ENCODE measurements at regions not wholly inside any gene's neighbourhood (a gene's known extent, or its start where the extent isn't known, plus 50 kb on each side); places are given as distances from the start of the nearest gene placed in this dataset.

DNA sequence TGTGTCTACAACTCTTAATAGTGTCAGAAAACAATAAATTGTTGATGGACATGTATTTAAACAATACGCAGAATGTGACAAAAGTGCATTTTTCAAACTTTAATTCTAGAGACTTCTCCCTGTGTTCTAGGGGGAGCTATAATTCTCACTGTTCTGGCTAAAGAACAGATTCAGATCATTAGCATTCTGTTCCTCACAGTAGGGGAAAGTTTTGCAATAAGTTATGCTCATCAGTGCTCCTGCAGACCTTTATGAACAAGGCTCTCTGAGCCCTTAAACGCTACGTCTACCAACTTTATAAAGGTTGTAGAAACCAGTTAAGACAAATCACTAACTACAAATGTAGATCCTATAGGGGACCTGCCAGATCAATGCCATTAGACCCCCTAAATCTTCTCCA lies 444.2 kb downstream of the SQOR start:
- no peak overlapping the region for H3K9ac ChIP-seq (ENCODE audit: low read length)

DNA sequence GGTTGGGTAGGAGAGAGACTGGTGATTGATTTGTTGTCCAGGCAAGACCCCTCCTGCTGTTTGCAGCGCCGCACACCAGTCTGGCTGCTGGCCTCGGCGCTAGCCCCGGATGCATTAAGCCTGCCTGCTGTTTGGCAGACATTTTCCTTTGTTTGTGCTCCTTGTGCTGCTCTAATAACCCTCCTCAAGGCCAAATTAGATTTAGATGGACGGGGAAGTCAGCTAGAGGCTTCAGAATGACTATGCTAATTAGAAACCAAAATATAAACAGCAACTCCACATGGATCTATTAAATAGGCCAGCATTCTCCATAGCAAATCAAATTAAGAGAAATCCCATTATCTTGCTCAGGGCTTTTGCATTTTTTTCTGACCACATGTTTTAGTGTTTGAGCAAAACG lies 445.2 kb downstream of the SQOR start:
- Histone ChIP-seq H3K14ac (ENCODE audit: low read length in 2 of 2) (no peak overlapping the region), H3K79me1 (replicated peaks; ENCODE audit: low read length, poor library complexity, severe bottlenecking) (no peaks in the 10 kb centered on the region), H3K9ac (ENCODE audit: low read length) (no peak overlapping the region), H2BK120ac (ENCODE audit: low read depth, low read length) (no peak overlapping the region), H3K27me3 (ENCODE audit: control insufficient read depth in 1 of 2, insufficient read depth in 1 of 2, low read length in 2 of 2) (no peaks in the 10 kb centered on the region), H3K4me2 (ENCODE audit: low read length, poor library complexity, severe bottlenecking) (no peak overlapping the region), H2BK12ac (ENCODE audit: low read length in 2 of 2) (no peak overlapping the region), H3K9me3 (ENCODE audit: control insufficient read depth, low read length) (no peaks in the 10 kb centered on the region), H4K8ac (ENCODE audit: low read length) (no peak overlapping the region), H3K18ac (ENCODE audit: low read depth in 1 of 2, low read length in 2 of 2) (no peak overlapping the region), H3K27ac (ENCODE audit: low read length, poor library complexity, severe bottlenecking) (no peak overlapping the region), H3K4ac (ENCODE audit: low read depth in 1 of 2, low read length in 2 of 2) (no peak overlapping the region), H3K36me3 (ENCODE audit: control insufficient read depth in 1 of 2, insufficient read depth in 2 of 2, low read depth in 1 of 2, low read length in 2 of 2) (no peaks in the 10 kb centered on the region), H3K23ac (ENCODE audit: low read length in 2 of 2) (no peak overlapping the region), H2AFZ (ENCODE audit: low read depth, low read length) (no peak overlapping the region), H2BK15ac (ENCODE audit: low read depth, poor library complexity, severe bottlenecking) (no peak overlapping the region), H2AK5ac (ENCODE audit: low read length, severe bottlenecking) (no peak overlapping the region), H2BK5ac (ENCODE audit: low read depth, low read length, poor library complexity, severe bottlenecking) (no peak overlapping the region), H3K4me3 (ENCODE audit: insufficient read depth in 1 of 2, low read depth in 1 of 2, low read length in 2 of 2) (no peak overlapping the region), H4K91ac (ENCODE audit: low read length) (no peak overlapping the region), H3K4me1 (ENCODE audit: control insufficient read depth, insufficient read depth, low read depth, low read length) (no peaks in the 10 kb centered on the region)
- 65% methylated on average over 7 of the region's 7 CpGs for WGBS
- DNase-seq = no peak

More for the DNA sequence above, 444.2 kb downstream of the SQOR start:
- Histone ChIP-seq H2BK15ac (ENCODE audit: low read depth, poor library complexity, severe bottlenecking) (no peak overlapping the region), H4K91ac (ENCODE audit: low read length) (no peak overlapping the region), H2BK12ac (ENCODE audit: low read length in 2 of 2) (no peak overlapping the region), H3K14ac (ENCODE audit: low read length in 2 of 2) (no peak overlapping the region), H3K27ac (ENCODE audit: low read length, poor library complexity, severe bottlenecking) (no peak overlapping the region), H2BK5ac (ENCODE audit: low read depth, low read length, poor library complexity, severe bottlenecking) (no peak overlapping the region), H3K79me1 (replicated peaks; ENCODE audit: low read length, poor library complexity, severe bottlenecking) (no peaks in the 10 kb centered on the region), H3K23ac (ENCODE audit: low read length in 2 of 2) (no peak overlapping the region), H3K4me3 (ENCODE audit: insufficient read depth in 1 of 2, low read depth in 1 of 2, low read length in 2 of 2) (no peak overlapping the region), H2AFZ (ENCODE audit: low read depth, low read length) (no peak overlapping the region), H2BK120ac (ENCODE audit: low read depth, low read length) (no peak overlapping the region), H3K4me2 (ENCODE audit: low read length, poor library complexity, severe bottlenecking) (no peak overlapping the region), H3K4me1 (ENCODE audit: control insufficient read depth, insufficient read depth, low read depth, low read length) (no peaks in the 10 kb centered on the region), H3K9me3 (ENCODE audit: control insufficient read depth, low read length) (no peaks in the 10 kb centered on the region), H3K18ac (ENCODE audit: low read depth in 1 of 2, low read length in 2 of 2) (no peak overlapping the region), H2AK5ac (ENCODE audit: low read length, severe bottlenecking) (no peak overlapping the region), H3K4ac (ENCODE audit: low read depth in 1 of 2, low read length in 2 of 2) (no peak overlapping the region), H3K36me3 (ENCODE audit: control insufficient read depth in 1 of 2, insufficient read depth in 2 of 2, low read depth in 1 of 2, low read length in 2 of 2) (no peaks in the 10 kb centered on the region), H4K8ac (ENCODE audit: low read length) (no peak overlapping the region), H3K27me3 (ENCODE audit: control insufficient read depth in 1 of 2, insufficient read depth in 1 of 2, low read length in 2 of 2) (no peaks in the 10 kb centered on the region)
- WGBS = 85% methylated on average over 2 of the region's 3 CpGs
- DNase-seq = no peak

DNA sequence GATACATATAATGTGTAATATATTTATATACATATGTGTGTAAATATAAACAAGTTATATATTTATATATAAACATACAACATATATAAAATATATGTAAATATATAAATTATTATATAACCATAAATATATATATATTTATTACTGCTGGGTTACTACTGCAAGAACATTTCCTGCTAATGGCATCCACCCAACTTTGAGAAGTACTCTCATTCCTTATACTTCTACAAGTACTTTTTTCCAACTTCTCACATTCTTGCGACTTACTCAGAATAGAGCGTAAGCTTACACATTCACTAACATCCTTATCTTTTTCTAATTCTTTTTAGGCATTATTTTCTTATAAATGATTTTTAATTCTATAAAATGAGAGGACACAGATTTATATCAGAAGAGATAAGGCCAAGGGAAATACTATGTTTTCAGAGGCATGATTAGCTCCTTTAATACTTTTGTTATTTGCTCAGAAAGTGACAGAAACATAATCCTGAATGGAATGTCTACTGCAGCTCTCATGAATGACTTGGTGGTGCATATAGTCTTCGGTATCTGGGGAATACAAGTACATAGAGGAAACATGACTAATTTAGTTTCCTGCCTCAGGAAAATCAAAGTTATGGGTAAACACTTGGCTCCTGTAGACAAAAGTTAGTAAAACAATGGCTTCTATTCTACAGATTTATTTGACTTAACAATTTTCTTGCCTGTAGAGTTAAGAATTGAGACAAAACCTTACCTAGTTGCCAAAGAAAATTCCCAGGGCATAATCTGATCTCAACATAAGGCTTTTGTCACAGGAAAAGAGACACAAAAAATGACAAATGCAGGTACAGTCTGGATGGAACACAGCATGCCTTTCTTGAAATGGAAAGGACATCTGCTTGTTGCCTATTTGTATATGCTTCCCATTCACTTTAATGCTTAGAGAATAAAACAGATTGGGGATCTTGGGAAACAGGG lies 453.9 kb downstream of the SQOR start:
- Histone ChIP-seq H3K4ac (ENCODE audit: low read depth in 1 of 2, low read length in 2 of 2) (no peak overlapping the region), H3K36me3 (ENCODE audit: control insufficient read depth in 1 of 2, insufficient read depth in 2 of 2, low read depth in 1 of 2, low read length in 2 of 2) (no peaks in the 10 kb centered on the region), H3K9ac (ENCODE audit: low read length) (no peak overlapping the region), H3K18ac (ENCODE audit: low read depth in 1 of 2, low read length in 2 of 2) (no peak overlapping the region), H2AK5ac (ENCODE audit: low read length, severe bottlenecking) (no peak overlapping the region), H3K27me3 (ENCODE audit: control insufficient read depth in 1 of 2, insufficient read depth in 1 of 2, low read length in 2 of 2) (no peaks in the 10 kb centered on the region), H3K4me1 (ENCODE audit: control insufficient read depth, insufficient read depth, low read depth, low read length) (no peaks in the 10 kb centered on the region), H2BK120ac (ENCODE audit: low read depth, low read length) (no peak overlapping the region), H3K9me3 (ENCODE audit: control insufficient read depth, low read length) (no peaks in the 10 kb centered on the region), H3K4me2 (ENCODE audit: low read length, poor library complexity, severe bottlenecking) (no peak overlapping the region), H3K4me3 (ENCODE audit: insufficient read depth in 1 of 2, low read depth in 1 of 2, low read length in 2 of 2) (no peak overlapping the region), H2AFZ (ENCODE audit: low read depth, low read length) (no peak overlapping the region), H2BK5ac (ENCODE audit: low read depth, low read length, poor library complexity, severe bottlenecking) (no peak overlapping the region), H3K27ac (ENCODE audit: low read length, poor library complexity, severe bottlenecking) (no peak overlapping the region), H3K79me1 (replicated peaks; ENCODE audit: low read length, poor library complexity, severe bottlenecking) (no peaks in the 10 kb centered on the region), H3K14ac (ENCODE audit: low read length in 2 of 2) (no peak overlapping the region), H3K23ac (ENCODE audit: low read length in 2 of 2) (no peak overlapping the region), H2BK12ac (ENCODE audit: low read length in 2 of 2) (no peak overlapping the region), H4K91ac (ENCODE audit: low read length) (no peak overlapping the region), H2BK15ac (ENCODE audit: low read depth, poor library complexity, severe bottlenecking) (no peak overlapping the region), H4K8ac (ENCODE audit: low read length) (no peak overlapping the region)
- DNase-seq = peak; percentile 1
- 9% methylated on average over 1 of the region's 3 CpGs for WGBS

DNA sequence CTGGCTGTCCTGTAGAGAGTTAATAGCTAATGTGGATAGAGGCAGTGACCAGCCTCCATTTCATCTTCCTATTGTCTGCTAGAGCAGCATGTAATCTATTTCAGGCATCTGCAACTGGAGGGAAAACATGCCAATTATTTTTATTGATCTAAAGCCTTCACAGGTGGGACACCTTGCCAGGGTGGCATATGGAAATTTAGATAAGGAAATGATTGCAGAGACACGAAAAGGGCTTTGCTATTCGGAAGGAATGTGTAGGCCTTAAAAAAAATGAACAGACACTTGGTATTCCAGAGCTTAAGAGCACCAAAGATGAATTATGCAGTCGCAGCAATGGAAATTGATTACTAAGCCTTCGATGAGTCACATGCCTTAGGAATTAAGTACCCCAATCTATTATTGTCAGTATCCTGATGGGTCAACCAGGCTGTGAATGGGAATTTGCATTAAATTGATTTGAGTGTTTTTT lies 454.7 kb downstream of the SQOR start:
- Histone ChIP-seq H3K36me3 (ENCODE audit: control insufficient read depth in 1 of 2, insufficient read depth in 2 of 2, low read depth in 1 of 2, low read length in 2 of 2) (no peaks in the 10 kb centered on the region), H3K4me1 (ENCODE audit: control insufficient read depth, insufficient read depth, low read depth, low read length) (no peaks in the 10 kb centered on the region), H2BK5ac (ENCODE audit: low read depth, low read length, poor library complexity, severe bottlenecking) (no peak overlapping the region), H3K14ac (ENCODE audit: low read length in 2 of 2) (no peak overlapping the region), H2BK120ac (ENCODE audit: low read depth, low read length) (no peak overlapping the region), H3K9ac (ENCODE audit: low read length) (no peak overlapping the region), H3K4ac (ENCODE audit: low read depth in 1 of 2, low read length in 2 of 2) (no peak overlapping the region), H3K79me1 (replicated peaks; ENCODE audit: low read length, poor library complexity, severe bottlenecking) (no peaks in the 10 kb centered on the region), H3K23ac (ENCODE audit: low read length in 2 of 2) (no peak overlapping the region), H2AFZ (ENCODE audit: low read depth, low read length) (no peak overlapping the region), H3K27ac (ENCODE audit: low read length, poor library complexity, severe bottlenecking) (no peak overlapping the region), H2BK12ac (ENCODE audit: low read length in 2 of 2) (no peak overlapping the region), H4K8ac (ENCODE audit: low read length) (no peak overlapping the region), H2AK5ac (ENCODE audit: low read length, severe bottlenecking) (no peak overlapping the region), H3K9me3 (ENCODE audit: control insufficient read depth, low read length) (no peaks in the 10 kb centered on the region), H3K27me3 (ENCODE audit: control insufficient read depth in 1 of 2, insufficient read depth in 1 of 2, low read length in 2 of 2) (no peaks in the 10 kb centered on the region), H3K18ac (ENCODE audit: low read depth in 1 of 2, low read length in 2 of 2) (no peak overlapping the region), H3K4me2 (ENCODE audit: low read length, poor library complexity, severe bottlenecking) (no peak overlapping the region), H2BK15ac (ENCODE audit: low read depth, poor library complexity, severe bottlenecking) (no peak overlapping the region), H4K91ac (ENCODE audit: low read length) (no peak overlapping the region), H3K4me3 (ENCODE audit: insufficient read depth in 1 of 2, low read depth in 1 of 2, low read length in 2 of 2) (no peak overlapping the region)
- DNase-seq = no peak
- 49% methylated on average over 3 of the region's 4 CpGs for WGBS
